Adipocyte (in vitro differentiated cells): ENCODE measurements at regions not wholly inside any gene's neighbourhood (a gene's known extent, or its start where the extent isn't known, plus 50 kb on each side); places are given as distances from the start of the nearest gene placed in this dataset.

Source experiments
- DNase-seq: peaks from one replicate; pipeline ENCODE4 v3.0.0-alpha.2; 2015; ENCODE audit warnings: low read depth
- H3K27me3 ChIP-seq: replicated peaks from 2 replicates; pipeline ENCODE4 v1.7.0; 2013; ENCODE audit warnings: mild to moderate bottlenecking, low read length, moderate library complexity; ENCODE audit not compliant: control insufficient read depth, insufficient read depth
- H3K36me3 ChIP-seq: 2 replicates; pipeline ENCODE4 v1.7.0; 2013; ENCODE audit warnings: low read length, mild to moderate bottlenecking, moderate library complexity; ENCODE audit not compliant: control insufficient read depth, insufficient read depth, severe bottlenecking
- H3K4me1 ChIP-seq: 2 replicates; pipeline ENCODE4 v1.7.0; 2013; ENCODE audit warnings: mild to moderate bottlenecking, low read length, moderate library complexity; ENCODE audit not compliant: control insufficient read depth, insufficient read depth
- H3K4me3 ChIP-seq: 2 replicates; pipeline ENCODE4 v1.7.0; 2013; ENCODE audit warnings: mild to moderate bottlenecking, low read length, moderate library complexity
- H3K9ac ChIP-seq: 2 replicates; pipeline ENCODE4 v1.7.0; 2013; ENCODE audit warnings: mild to moderate bottlenecking, low read length, moderate library complexity
- H3K9me3 ChIP-seq: 2 replicates; pipeline ENCODE4 v1.7.0; 2013; ENCODE audit warnings: mild to moderate bottlenecking, low read length, moderate library complexity; ENCODE audit not compliant: control insufficient read depth

GRCh38 chr2:207252416-207252815, 86.7 kb upstream of the KLF7 start:
- no peaks in the 10 kb centered on the region for H3K27me3 ChIP-seq
- peaks cover 52% of the 10 kb centered on the region for H3K4me1 ChIP-seq
- H3K36me3 ChIP-seq: no peaks in the 10 kb centered on the region
- H3K4me3 ChIP-seq: no peak overlapping the region
- no peaks in the 10 kb centered on the region for H3K9me3 ChIP-seq
- no peak for DNase-seq
- H3K9ac ChIP-seq: no peak overlapping the region

GRCh38 chr2:207252979-207253645, 87.4 kb upstream of the KLF7 start:
- H3K36me3 ChIP-seq: no peaks in the 10 kb centered on the region
- peak; percentile 44 for DNase-seq
- no peak overlapping the region for H3K4me3 ChIP-seq
- H3K27me3 ChIP-seq: no peaks in the 10 kb centered on the region
- H3K9me3 ChIP-seq: no peaks in the 10 kb centered on the region
- H3K4me1 ChIP-seq: peaks cover 59% of the 10 kb centered on the region
- peak overlapping the region; percentile 57 for H3K9ac ChIP-seq

- no peaks in the 10 kb centered on the region for H3K36me3 ChIP-seq
- H3K4me3 ChIP-seq: no peak overlapping the region
- H3K9me3 ChIP-seq: no peaks in the 10 kb centered on the region
- no peaks in the 10 kb centered on the region for H3K27me3 ChIP-seq
- peak; percentile 83 for DNase-seq
- peak overlapping the region; percentile 57 for H3K9ac ChIP-seq
- H3K4me1 ChIP-seq: peaks cover 66% of the 10 kb centered on the region
Observed at GRCh38 chr2:207253666-207254345, 88.1 kb upstream of the KLF7 start.

GRCh38 chr2:207254591-207255464, 89.1 kb upstream of the KLF7 start:
- Histone ChIP-seq H3K36me3 (no peaks in the 10 kb centered on the region), H3K4me3 (no peak overlapping the region), H3K9ac (peak overlapping the region; percentile 13), H3K27me3 (no peaks in the 10 kb centered on the region), H3K4me1 (peaks cover 69% of the 10 kb centered on the region), H3K9me3 (no peaks in the 10 kb centered on the region)
- DNase-seq: peak; percentile 41

GRCh38 chr2:207255565-207256470, 90.1 kb upstream of the KLF7 start:
- Histone ChIP-seq H3K27me3 (no peaks in the 10 kb centered on the region), H3K4me3 (no peak overlapping the region), H3K36me3 (no peaks in the 10 kb centered on the region), H3K9me3 (no peaks in the 10 kb centered on the region), H3K4me1 (peaks cover 64% of the 10 kb centered on the region), H3K9ac (no peak overlapping the region)
- no peak for DNase-seq

- Histone ChIP-seq H3K9me3 (no peaks in the 10 kb centered on the region), H3K4me3 (no peak overlapping the region), H3K9ac (peak overlapping the region; percentile 5), H3K4me1 (peaks cover 64% of the 10 kb centered on the region), H3K36me3 (no peaks in the 10 kb centered on the region), H3K27me3 (no peaks in the 10 kb centered on the region)
- peak; percentile 41 for DNase-seq
Observed at GRCh38 chr2:207256476-207257207, 90.9 kb upstream of the KLF7 start.

- H3K36me3 ChIP-seq: no peaks in the 10 kb centered on the region
- peak overlapping the region; percentile 14 for H3K4me3 ChIP-seq
- H3K27me3 ChIP-seq: no peaks in the 10 kb centered on the region
- H3K9me3 ChIP-seq: no peaks in the 10 kb centered on the region
- H3K4me1 ChIP-seq: peaks cover 64% of the 10 kb centered on the region
- H3K9ac ChIP-seq: peak overlapping the region; percentile 78
- peak; percentile 17 for DNase-seq
Observed at GRCh38 chr2:207257251-207258250, 91.8 kb upstream of the KLF7 start.

- DNase-seq: peak; percentile 97
Observed at GRCh38 chr2:207258263-207258991, 92.7 kb upstream of the KLF7 start.

GRCh38 chr2:207260021-207260420, 94.3 kb upstream of the KLF7 start:
- H3K9me3 ChIP-seq: no peaks in the 10 kb centered on the region
- H3K4me1 ChIP-seq: peaks cover 43% of the 10 kb centered on the region
- H3K36me3 ChIP-seq: no peaks in the 10 kb centered on the region
- H3K4me3 ChIP-seq: no peak overlapping the region
- H3K9ac ChIP-seq: no peak overlapping the region
- no peaks in the 10 kb centered on the region for H3K27me3 ChIP-seq
- no peak for DNase-seq

More at GRCh38 chr2:207258263-207258991, 92.7 kb upstream of the KLF7 start:
- Histone ChIP-seq H3K9me3 (no peaks in the 10 kb centered on the region), H3K9ac (peak overlapping the region; percentile 78), H3K4me1 (peaks cover 57% of the 10 kb centered on the region), H3K4me3 (peak overlapping the region; percentile 14), H3K27me3 (no peaks in the 10 kb centered on the region), H3K36me3 (no peaks in the 10 kb centered on the region)
